Natural killer cell (primary cell): ENCODE measurements at regions not wholly inside any gene's neighbourhood (a gene's known extent, or its start where the extent isn't known, plus 50 kb on each side); places are given as distances from the start of the nearest gene placed in this dataset.

ENCODE experiments used
- ATAC-seq, 3 donors: fragments of 150-1000 bp in 2 of 3; fragments of 200-7000 bp in 1 of 3; cut with Tn5 transposase; 1 replicate in 1 of 3; 2 replicates in 2 of 3; pipeline ENCODE4 v1.10.0; 2021; ENCODE audit warnings: mild to moderate bottlenecking in 2 of 3, moderate library complexity in 2 of 3
- DNase-seq, 2 donors: peaks; one replicate each; pipeline versions ENCODE4 v3.0.0 to v3.0.0-alpha.2; 2013 to 2021; ENCODE audit warnings: mixed read lengths in 1 of 2
- H3K27ac ChIP-seq: one replicate; pipeline ENCODE4 v1.5.1; 2013; ENCODE audit warnings: mild to moderate bottlenecking, low read length
- H3K27me3 ChIP-seq: one replicate; pipeline ENCODE4 v1.6.1; 2013; ENCODE audit warnings: low read length; ENCODE audit not compliant: control insufficient read depth, insufficient read depth
- H3K36me3 ChIP-seq: one replicate; pipeline ENCODE4 v1.6.1; 2013; ENCODE audit warnings: low read length; ENCODE audit not compliant: control insufficient read depth, insufficient read depth
- H3K4me1 ChIP-seq: one replicate; pipeline ENCODE4 v1.6.1; 2013; ENCODE audit warnings: low read length; ENCODE audit not compliant: control insufficient read depth, insufficient read depth
- H3K4me3 ChIP-seq: one replicate; pipeline ENCODE4 v1.5.1; 2013; ENCODE audit warnings: low read length
- H3K9me3 ChIP-seq: one replicate; pipeline ENCODE4 v1.6.1; 2013; ENCODE audit warnings: low read length; ENCODE audit not compliant: control insufficient read depth, insufficient read depth
- H3K27ac Mint-ChIP-seq, 2 donors: one replicate each; pipeline ENCODE4 v1.8.0; 2022; ENCODE audit warnings: mild to moderate bottlenecking in 2 of 2, mixed read lengths in 2 of 2, moderate library complexity in 1 of 2
- H3K27me3 Mint-ChIP-seq, 2 donors: one replicate each; pipeline ENCODE4 v1.8.0; 2022; ENCODE audit warnings: low read depth in 2 of 2, mixed read lengths in 2 of 2
- H3K36me3 Mint-ChIP-seq: one replicate; pipeline ENCODE4 v1.8.0; 2022; ENCODE audit warnings: mixed read lengths
- H3K4me1 Mint-ChIP-seq, 2 donors: one replicate each; pipeline ENCODE4 v1.8.0; 2022; ENCODE audit warnings: mixed read lengths in 2 of 2
- H3K4me3 Mint-ChIP-seq: one replicate; pipeline ENCODE4 v1.8.0; 2022; ENCODE audit warnings: mild to moderate bottlenecking, moderate library complexity, mixed read lengths
- H3K9me3 Mint-ChIP-seq, 2 donors: one replicate each; pipeline ENCODE4 v1.8.0; 2022; ENCODE audit warnings: mixed read lengths in 2 of 2
- WGBS: methylation state at CpG from one replicate; pipeline ENCODE4 v1.1.7; 2013; ENCODE audit warnings: missing lambda C conversion rate; ENCODE audit not compliant: insufficient coverage; 5-methylcytosine and 5-hydroxymethylcytosine counted together
- intact Hi-C: fragments of 100-400 bp; cut with micrococcal nuclease; formaldehyde crosslinking; loops from one replicate; pipeline ENCODE4 v1.14.2; 2022
- TF ChIP-seq, protein P1 (sequence below): fragments of 200-600 bp; IDR thresholded peaks from one replicate; pipeline ENCODE4 v1.8.0; 2022; ENCODE audit warnings: antibody characterized with exemption

DNA sequence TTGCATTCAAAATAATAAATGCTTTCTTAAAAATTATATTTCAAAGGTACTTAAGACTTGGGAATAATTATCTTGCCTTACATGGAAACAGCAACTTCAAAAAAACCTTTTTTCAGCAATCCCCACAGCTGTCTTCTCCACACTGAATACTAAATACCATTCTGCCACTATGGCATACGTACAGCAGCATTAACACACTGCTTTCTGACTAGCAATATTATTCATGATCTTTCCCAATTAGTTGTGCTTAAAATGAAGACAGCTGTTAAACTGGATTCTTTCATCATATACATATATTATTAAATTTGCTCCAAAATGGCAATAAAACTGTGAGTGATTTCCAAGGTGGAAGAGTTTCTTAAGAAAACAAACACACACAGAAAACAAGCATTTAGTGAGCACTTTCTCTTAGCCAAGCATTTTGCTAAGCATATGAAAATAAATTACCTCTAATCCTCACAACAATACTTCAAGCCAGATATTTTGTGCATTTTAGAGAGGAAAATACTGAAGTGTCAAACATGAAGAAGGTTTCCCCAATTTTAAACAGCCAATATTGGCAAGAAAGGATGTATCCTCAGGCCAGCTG is 609.5 kb downstream of the SLITRK1 start:
- Mint-ChIP-seq H3K36me3 (no peaks in the 10 kb centered on the region), H3K27me3 (no peaks in the 10 kb centered on the region), H3K4me1 (no peaks in the 10 kb centered on the region), H3K4me3 (no peak overlapping the region), H3K9me3 (peaks cover 5 to 10% of the 10 kb centered on the region in 2 donors), H3K27ac (no peak overlapping the region)
- intact Hi-C loops, result no loop called here
- ATAC-seq (no peak), DNase-seq (no peak)
- H3K27ac ChIP-seq, result no peak overlapping the region
- TF ChIP-seq, protein P1, sequence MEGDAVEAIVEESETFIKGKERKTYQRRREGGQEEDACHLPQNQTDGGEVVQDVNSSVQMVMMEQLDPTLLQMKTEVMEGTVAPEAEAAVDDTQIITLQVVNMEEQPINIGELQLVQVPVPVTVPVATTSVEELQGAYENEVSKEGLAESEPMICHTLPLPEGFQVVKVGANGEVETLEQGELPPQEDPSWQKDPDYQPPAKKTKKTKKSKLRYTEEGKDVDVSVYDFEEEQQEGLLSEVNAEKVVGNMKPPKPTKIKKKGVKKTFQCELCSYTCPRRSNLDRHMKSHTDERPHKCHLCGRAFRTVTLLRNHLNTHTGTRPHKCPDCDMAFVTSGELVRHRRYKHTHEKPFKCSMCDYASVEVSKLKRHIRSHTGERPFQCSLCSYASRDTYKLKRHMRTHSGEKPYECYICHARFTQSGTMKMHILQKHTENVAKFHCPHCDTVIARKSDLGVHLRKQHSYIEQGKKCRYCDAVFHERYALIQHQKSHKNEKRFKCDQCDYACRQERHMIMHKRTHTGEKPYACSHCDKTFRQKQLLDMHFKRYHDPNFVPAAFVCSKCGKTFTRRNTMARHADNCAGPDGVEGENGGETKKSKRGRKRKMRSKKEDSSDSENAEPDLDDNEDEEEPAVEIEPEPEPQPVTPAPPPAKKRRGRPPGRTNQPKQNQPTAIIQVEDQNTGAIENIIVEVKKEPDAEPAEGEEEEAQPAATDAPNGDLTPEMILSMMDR, result no peak
- 86% methylated on average over 1 of the region's 1 CpG for WGBS
- H3K27me3 ChIP-seq, result no peaks in the 10 kb centered on the region
- no peak overlapping the region for H3K4me3 ChIP-seq
- H3K36me3 ChIP-seq, result no peaks in the 10 kb centered on the region
- no peaks in the 10 kb centered on the region for H3K9me3 ChIP-seq
- no peaks in the 10 kb centered on the region for H3K4me1 ChIP-seq

DNA sequence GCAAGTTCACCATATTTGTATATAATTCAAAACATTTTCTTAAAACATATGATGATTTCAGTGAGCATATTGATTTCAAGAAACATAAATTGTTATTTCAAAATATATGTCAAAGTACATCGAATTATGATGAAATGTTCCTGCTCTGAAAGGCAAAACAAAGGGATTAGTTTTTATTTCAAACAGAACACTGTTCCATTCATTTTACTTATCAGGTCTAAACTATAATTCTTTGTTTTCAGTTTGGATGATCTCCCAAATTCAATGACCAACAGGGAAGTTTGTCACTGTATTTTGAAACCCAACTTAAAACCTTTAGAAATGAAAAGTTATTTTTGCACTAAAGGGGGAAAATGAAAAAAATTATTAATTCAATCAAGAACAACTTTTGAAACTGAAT is 610.2 kb downstream of the SLITRK1 start:
- H3K27me3 Mint-ChIP-seq, result no peaks in the 10 kb centered on the region
- H3K27ac Mint-ChIP-seq, result no peak overlapping the region
- H3K36me3 Mint-ChIP-seq, result peaks cover 5% of the 10 kb centered on the region
- no peak overlapping the region for H3K4me3 Mint-ChIP-seq
- no peak overlapping the region for H3K4me3 ChIP-seq
- no peaks in the 10 kb centered on the region for H3K9me3 ChIP-seq
- no peaks in the 10 kb centered on the region for H3K4me1 Mint-ChIP-seq
- WGBS, result no CpG with 5 or more reads among the region's 1 CpG
- peaks cover 7 to 14% of the 10 kb centered on the region in 2 donors for H3K9me3 Mint-ChIP-seq
- intact Hi-C loops, result no loop called here
- no peak for ATAC-seq
- H3K36me3 ChIP-seq, result no peaks in the 10 kb centered on the region
- H3K27ac ChIP-seq, result no peak overlapping the region
- no peaks in the 10 kb centered on the region for H3K27me3 ChIP-seq
- no peaks in the 10 kb centered on the region for H3K4me1 ChIP-seq
- no peak for DNase-seq
- TF ChIP-seq, protein P1, result no peak

DNA sequence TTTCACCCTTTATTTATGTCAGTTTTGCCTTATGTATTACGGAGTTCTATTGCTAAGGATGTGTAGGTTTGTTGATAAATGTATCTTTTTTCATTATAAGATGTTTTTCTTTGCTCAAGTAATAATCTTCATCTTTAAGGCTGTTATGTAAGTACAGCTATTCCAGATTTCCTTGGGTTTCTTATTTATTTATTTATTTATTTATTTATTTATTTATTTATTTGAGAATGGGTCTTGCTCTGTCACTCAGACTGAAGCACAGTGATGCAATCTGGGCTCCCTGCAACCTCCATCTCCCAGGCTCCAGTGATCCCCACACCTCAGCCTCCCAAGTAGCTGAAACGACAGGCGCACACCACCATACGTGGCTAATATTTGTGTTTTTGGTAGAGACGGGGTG is 617.0 kb downstream of the SLITRK1 start:
- Mint-ChIP-seq H3K9me3 (peaks cover 5 to 28% of the 10 kb centered on the region in 2 donors), H3K27me3 (no peaks in the 10 kb centered on the region), H3K36me3 (peaks cover 7% of the 10 kb centered on the region), H3K4me1 (no peaks in the 10 kb centered on the region), H3K27ac (no peak overlapping the region), H3K4me3 (no peak overlapping the region)
- no peaks in the 10 kb centered on the region for H3K36me3 ChIP-seq
- DNase-seq (no peak), ATAC-seq (no peak)
- WGBS, result 43% methylated on average over 2 of the region's 5 CpGs
- no peak overlapping the region for H3K4me3 ChIP-seq
- H3K9me3 ChIP-seq, result peaks cover 10% of the 10 kb centered on the region
- H3K4me1 ChIP-seq, result no peaks in the 10 kb centered on the region
- no peak overlapping the region for H3K27ac ChIP-seq
- intact Hi-C loops, result no loop called here
- TF ChIP-seq, protein P1, result no peak
- H3K27me3 ChIP-seq, result no peaks in the 10 kb centered on the region

DNA sequence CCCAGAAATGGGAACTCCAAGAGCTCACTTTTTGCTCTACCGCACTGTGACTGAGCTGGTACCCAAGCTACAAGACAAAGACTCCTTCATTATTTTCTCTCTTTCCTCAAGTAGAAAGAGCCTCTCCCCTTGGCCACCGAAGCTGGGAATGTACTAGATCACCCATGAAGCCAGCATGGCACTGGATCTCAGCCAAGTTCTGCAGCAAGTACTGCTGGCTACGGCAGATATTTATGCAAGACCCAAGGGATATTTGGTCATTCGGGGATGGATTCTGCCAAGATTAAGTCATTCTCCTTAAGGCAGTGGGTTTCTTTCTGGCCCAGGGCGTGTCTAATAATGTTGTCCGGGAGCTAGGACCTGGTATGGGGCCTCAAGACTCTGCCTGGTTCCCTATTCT is 633.5 kb downstream of the SLITRK1 start:
- WGBS, result 91% methylated on average over 6 of the region's 6 CpGs
- H3K36me3 ChIP-seq, result no peaks in the 10 kb centered on the region
- no peak for ATAC-seq

More for the DNA sequence above, 633.5 kb downstream of the SLITRK1 start:
- Histone ChIP-seq H3K27me3 (no peaks in the 10 kb centered on the region), H3K4me1 (no peaks in the 10 kb centered on the region), H3K9me3 (peaks cover 15% of the 10 kb centered on the region), H3K4me3 (no peak overlapping the region), H3K27ac (no peak overlapping the region)
- no peaks in the 10 kb centered on the region for H3K27me3 Mint-ChIP-seq
- intact Hi-C loops, result no loop called here
- no peak for DNase-seq
- peaks cover 16% of the 10 kb centered on the region for H3K36me3 Mint-ChIP-seq
- H3K4me3 Mint-ChIP-seq, result no peak overlapping the region
- no peak overlapping the region for H3K27ac Mint-ChIP-seq
- peaks cover 9 to 32% of the 10 kb centered on the region in 2 donors for H3K9me3 Mint-ChIP-seq
- TF ChIP-seq, protein P1, result no peak
- H3K4me1 Mint-ChIP-seq, result no peaks in the 10 kb centered on the region
